ENCODE measurements at regions not wholly inside any gene's neighbourhood (a gene's known extent, or its start where the extent isn't known, plus 50 kb on each side); places are given as distances from the start of the nearest gene placed in this dataset.
"Not testable (repeated sequence)": the region's sequence is repeated elsewhere in the genome, so short reads cannot be mapped to it uniquely, and the experiment has no call there.

DNA sequence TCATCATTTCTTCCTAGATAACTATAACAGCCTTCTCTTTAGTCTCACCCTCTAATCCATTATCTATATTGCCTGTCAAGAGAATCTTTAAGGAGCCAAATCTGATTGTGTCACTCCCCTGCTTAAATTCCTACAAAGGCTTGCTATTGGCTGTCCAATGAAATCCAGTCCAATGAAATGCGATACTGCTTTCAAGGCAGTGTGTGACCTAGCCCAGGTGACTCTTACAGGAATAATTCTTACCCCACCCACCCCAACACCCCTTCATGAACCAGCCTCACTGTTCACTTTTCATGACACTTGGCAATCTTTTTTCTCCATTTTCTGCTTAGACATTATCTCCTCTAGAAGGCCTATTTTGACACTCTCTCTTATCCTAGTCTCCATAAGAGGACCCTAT lies 163.3 kb upstream of the MARCKS start:
- DNase-seq (ENCODE audit: low read depth in 2 of 2), result no peak

DNA sequence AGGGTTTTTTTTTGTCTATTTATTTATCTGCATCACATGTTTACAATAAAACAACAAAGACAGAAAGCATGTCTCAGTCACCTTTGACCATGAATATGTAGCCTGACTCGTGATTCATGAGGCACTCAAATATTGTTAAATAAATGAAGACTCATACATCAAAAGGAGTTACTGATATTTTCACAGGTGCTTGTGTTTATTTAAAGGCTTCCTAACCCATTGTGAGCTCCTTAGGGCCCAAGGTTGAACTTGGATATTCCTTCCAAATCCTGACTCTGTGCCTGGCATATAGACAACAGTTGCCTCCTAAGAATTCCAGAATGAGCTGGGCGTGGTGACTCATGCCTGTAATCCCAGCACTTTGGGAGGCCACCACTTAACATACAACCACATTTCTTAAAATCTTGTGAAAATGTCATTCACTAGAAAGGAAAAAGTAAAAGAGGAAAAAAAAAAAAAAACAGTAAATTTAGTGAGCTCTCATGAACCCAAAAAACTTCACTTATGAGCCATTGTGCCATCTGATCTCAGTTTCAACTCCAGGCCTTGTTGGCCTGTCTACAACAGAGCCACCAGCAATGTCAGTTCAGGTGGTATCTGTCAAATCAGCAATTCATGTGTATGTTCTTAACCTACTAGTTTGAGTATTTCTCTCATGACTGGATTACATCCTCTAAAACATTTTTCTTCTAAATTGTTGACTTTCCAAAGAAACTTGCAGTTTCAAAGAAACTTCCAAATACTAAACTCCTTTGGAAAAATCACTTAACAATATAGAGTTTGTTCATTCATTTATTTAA lies 162.7 kb upstream of the MARCKS start:
- DNase-seq (ENCODE audit: low read depth in 2 of 2), result no peak

DNA sequence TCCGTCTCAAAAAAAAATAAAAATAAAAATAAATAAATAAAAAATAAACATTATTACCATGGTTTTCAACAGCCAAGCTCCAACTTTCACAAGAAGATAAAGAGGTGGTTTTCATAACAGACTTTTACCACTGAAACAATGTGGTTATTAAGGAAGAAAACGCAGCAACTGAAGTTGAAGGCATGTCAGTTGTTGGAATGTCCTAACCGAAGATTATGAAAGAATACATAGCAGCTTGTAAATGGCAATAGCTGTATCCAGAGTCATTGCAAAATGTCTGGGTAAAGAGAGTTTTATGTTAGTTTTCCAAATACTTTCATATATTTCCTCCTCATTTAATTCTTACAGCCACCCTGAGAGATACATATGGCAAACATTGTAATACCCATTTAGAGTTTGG lies 161.6 kb upstream of the MARCKS start:
- no peak for DNase-seq (ENCODE audit: low read depth in 2 of 2)

DNA sequence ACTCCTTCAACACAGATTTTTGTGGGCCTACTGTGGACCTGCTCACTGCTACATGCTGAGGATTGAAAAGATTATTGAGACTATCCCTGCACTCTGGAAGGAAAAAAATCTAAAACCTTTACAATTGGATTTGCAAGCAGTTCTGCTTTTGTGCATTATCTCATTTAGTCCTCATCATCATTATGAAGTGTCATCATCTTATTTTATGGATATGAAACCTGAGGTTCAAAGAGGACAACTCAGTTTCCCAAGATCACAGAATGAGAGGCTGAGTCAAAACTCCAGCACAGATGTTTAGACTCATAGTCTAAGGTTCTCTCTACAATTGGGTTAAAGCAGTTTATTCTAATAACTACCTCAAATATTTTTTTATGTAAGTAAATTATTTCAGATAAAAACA lies 160.2 kb upstream of the MARCKS start:
- DNase-seq (ENCODE audit: low read depth in 2 of 2), result no peak

- no peak for DNase-seq (ENCODE audit: low read depth in 2 of 2)
Measured at GRCh38 chr6:113697632-113698410, 159.3 kb upstream of the MARCKS start.

DNA sequence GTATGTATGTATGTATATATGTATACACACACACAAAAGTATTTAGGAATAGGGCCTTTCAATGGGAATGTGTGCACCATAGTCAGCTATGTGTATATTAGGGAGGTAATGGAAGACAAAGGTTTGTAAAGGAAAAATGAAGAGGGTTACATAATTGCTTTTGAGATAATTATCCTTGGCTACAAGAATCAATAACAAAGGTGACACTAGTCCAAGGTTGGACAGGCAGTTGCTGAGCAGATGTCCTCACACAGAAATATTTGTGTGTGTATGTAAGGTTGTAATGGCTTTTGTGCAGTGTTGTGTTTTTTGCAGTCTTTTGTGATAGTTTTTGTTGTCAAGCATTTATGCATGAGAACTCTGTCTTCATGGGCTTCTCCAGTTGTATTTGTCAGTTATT lies 157.9 kb upstream of the MARCKS start:
- DNase-seq (ENCODE audit: low read depth in 2 of 2), result no peak

GRCh38 chr6:113701552-113702254 lies 155.4 kb upstream of the MARCKS start:
- no peak for DNase-seq (ENCODE audit: low read depth in 2 of 2)

- no peak for DNase-seq (ENCODE audit: low read depth in 2 of 2)
Measured at GRCh38 chr6:113707194-113707593, 150.0 kb upstream of the MARCKS start.

DNA sequence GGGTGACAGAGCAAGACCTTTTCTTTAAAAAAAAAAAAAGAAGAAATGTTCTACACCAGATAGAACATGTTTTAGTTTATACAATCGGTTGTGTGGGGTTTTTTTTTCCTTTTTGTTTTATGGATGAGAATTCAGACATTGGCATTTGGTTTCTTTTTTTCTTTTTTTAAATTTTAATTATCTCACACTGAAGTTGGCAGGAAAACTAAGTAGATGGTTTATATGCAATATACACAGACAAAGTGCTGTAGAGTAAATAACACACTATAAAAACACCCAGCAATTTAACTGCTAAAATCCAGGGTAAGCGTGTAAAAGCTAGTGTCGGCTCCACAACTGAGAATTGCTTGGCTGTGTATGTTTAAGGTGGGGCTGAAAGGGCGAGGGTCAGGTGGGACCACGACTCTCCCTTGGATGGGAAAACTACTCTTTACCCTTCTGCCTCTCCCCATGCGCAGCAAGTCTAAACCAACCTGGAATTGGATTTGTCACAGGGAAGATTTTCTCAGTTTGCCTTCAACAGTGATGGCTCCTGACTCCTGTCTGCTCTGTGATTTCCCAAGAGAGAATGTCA lies 147.1 kb upstream of the MARCKS start:
- no peak for DNase-seq (ENCODE audit: low read depth in 2 of 2)

DNA sequence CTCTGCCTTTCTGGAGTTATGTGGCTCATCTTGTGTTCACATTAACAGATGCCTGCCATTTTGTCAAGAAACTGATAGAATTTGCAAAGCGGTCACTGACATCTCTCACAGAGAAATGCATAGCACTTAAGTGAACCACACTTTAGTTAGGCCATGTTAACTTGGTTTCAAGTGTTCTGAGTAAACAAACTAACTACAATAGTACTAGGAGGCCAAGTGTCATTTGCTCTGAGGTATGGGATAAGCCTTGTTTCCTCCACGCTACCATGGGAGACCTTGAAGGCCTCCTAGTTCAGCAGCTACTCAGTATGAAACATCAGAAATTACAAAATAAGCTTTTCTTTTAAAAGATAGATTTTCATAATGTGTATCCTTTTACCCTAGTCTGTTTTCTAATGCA lies 143.5 kb upstream of the MARCKS start:
- no peak for DNase-seq (ENCODE audit: low read depth in 2 of 2)

- DNase-seq (ENCODE audit: low read depth in 2 of 2), result no peak
Measured at GRCh38 chr6:113718588-113718987, 138.6 kb upstream of the MARCKS start.

DNA sequence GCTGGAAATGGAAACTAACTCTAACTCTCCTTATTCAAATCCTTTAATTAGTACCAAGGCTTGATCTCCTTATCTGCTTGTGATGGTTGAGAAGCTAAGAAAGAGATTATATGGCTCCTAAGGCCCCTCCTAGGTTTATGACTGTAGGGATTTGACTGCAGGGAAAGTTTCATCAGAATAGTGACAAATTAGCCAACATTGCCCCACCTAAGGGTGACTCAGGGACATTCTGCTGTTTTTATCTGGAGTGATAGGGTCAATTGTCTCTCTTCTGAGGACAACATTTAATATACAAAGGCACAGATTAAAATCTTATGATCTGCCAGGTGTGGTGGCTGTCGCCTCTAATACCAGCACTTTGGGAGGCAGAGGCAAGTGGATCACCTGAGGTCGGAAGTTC lies 138.1 kb upstream of the MARCKS start:
- DNase-seq (ENCODE audit: low read depth in 2 of 2), result no peak

- no peak for DNase-seq (ENCODE audit: low read depth in 2 of 2)
Measured at GRCh38 chr6:113719545-113719944, 137.6 kb upstream of the MARCKS start.

- DNase-seq (ENCODE audit: low read depth in 2 of 2), result no peak
Measured at GRCh38 chr6:113723182-113723581, 134.0 kb upstream of the MARCKS start.

GRCh38 chr6:113724927-113725326 lies 132.2 kb upstream of the MARCKS start:
- DNase-seq (ENCODE audit: low read depth in 2 of 2), result not testable (repeated sequence)

DNA sequence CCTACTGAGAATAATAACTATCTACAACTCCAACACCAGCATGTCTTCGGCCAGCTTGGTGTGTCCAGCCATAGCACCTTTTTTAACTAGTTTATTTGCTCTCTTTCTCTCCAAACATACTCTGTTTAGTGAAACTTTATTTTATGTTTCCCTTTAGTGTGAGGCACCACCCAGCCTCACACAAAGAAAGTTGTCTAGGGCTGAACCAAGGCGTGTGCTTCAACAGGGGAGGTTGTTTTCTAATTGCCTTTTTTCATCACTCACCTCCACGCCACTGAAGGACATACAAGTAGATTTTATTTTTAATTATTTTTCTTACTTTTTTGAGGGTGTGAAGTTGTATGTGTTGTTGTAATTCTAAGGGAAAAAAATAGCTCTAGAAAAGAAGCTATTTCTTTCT lies 125.6 kb upstream of the MARCKS start:
- no peak for DNase-seq (ENCODE audit: low read depth in 2 of 2)

DNA sequence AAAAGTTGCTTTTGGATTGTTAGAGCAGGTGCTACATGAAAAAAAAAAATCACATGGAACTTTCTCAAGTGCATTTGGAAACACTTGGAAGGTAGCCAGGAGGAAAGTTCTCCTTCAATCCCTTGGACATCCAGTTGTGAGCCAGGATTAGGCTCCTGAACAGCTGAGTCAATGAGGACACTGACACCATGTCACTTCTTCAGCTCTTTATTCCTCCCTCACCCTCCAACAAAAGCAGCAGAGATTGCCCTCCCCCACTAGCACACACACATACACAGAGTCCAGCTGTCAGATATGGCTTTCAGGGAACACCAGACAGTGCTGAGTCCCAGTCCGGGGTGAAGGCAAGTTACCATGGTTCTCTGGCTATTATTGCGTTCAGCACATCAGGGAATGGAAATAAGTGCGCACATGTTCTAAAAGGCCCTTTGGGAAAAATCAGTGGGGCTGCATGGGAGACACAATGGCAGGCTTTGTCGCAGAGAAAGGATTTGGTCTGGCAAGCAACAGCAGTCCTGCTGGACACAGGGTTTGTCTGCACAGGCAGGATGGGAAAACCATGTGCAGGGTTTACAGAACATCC lies 124.7 kb upstream of the MARCKS start:
- no peak for DNase-seq (ENCODE audit: low read depth in 2 of 2)

- DNase-seq (ENCODE audit: low read depth in 2 of 2), result no peak
Measured at GRCh38 chr6:113733381-113733780, 123.8 kb upstream of the MARCKS start.

DNA sequence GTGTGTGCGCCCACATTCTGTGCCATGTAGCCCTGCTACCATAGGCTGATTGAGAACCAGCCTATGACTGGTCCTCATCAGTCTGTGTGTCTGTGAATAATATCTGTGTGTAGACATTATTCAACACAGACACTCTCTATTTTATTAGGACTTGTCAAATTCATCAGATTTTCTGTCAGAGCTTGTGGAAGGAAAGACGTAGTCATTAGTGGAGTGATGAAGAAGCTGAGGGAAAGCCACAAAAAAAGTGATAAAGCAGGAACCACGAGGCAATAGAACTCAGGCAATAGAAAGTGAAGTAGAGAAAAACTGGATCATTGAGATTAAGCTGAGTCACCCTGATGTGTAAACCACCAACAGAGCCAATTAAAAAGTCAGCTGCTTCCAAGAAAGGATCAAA lies 122.2 kb upstream of the MARCKS start:
- DNase-seq (ENCODE audit: low read depth in 2 of 2), result no peak

GRCh38 chr6:113735491-113735890 lies 121.7 kb upstream of the MARCKS start:
- DNase-seq (ENCODE audit: low read depth in 2 of 2), result no peak

GRCh38 chr6:113736978-113737377 lies 120.2 kb upstream of the MARCKS start:
- DNase-seq (ENCODE audit: low read depth in 2 of 2), result no peak
